ENCODE measurements at regions not wholly inside any gene's neighbourhood (a gene's known extent, or its start where the extent isn't known, plus 50 kb on each side); places are given as distances from the start of the nearest gene placed in this dataset.

DNA sequence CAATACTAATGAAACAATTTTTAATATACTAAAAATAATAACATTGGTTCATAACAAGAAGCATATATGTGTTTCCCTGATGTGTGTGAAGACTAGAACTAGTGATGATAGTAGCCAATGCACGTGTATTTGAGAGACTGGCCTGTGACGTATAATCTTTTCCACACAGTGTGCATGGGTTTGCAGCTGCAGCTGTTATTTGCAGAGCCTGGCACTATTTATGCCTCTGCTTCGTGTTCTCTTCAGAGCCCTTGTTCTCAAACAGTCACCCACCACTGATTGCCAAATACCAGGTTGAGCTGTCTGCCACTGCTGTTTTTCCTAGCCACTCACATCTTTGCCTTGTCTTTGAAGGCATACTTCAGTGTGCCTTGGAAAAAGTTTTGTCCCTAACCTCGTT lies 531.7 kb downstream of the ETV1 start (continued):
- no peak for TF ChIP-seq BCL3 (IDR thresholded peaks at IDR 0.05; ENCODE audit: borderline replicate concordance, insufficient read depth, low read depth, low read length, poor library complexity, severe bottlenecking)
- TF ChIP-seq ZNF207 (IDR thresholded peaks at IDR 0.05; ENCODE audit: borderline replicate concordance), result no peak
- TF ChIP-seq RAD21 (IDR thresholded peaks at IDR 0.05; ENCODE audit: insufficient read depth, low read depth, low read length), result no peak
- no peak for TF ChIP-seq RELB (IDR thresholded peaks at IDR 0.05; ENCODE audit: low read depth)
- TF ChIP-seq NR2F1 (conservative IDR thresholded peaks at IDR 0.05), result no peak
- TF ChIP-seq FOXM1 (IDR thresholded peaks at IDR 0.05; ENCODE audit: low read depth, low read length), result no peak
- TF ChIP-seq MAX (IDR thresholded peaks at IDR 0.05; ENCODE audit: low read depth, low read length), result no peak
- TF ChIP-seq NFYA (IDR thresholded peaks at IDR 0.05; ENCODE audit: borderline replicate concordance, low read depth, low read length), result no peak

DNA sequence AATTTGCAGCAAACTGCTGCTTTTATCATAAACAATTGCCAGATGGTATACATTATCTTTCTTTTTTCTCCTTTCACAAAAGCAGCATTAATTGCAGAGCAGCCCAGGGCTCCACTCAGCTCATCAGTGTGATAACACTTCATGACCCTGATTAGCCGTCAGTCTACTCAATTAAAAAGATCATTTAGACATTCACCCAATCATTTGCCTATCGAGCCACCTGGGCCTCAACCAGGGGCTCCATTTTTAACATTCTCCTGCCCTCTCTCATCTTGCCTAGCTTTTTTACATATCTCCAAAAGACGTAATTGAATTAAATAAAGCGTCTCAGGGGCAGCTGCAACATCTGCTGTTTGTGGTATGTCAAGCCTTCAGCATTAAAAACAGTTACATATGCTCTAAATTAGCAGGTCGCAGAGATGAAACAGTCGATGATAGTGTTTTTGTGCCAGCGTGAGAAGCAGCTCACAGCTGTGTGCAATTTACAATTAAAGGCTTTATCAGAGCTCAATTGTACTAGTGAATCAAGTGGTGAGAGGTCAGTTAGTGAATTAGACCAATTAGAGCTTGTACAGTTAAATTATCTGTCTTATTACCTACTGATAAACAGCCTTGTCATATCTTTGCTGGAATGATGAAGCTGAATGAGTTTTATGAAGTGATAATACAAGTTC lies 522.5 kb downstream of the ETV1 start:
- Histone ChIP-seq H3K4me1 (ENCODE audit: control insufficient read depth, insufficient read depth, low read length) (no peaks in the 10 kb centered on the region), H3K79me2 (ENCODE audit: control insufficient read depth, insufficient read depth, low read length) (no peaks in the 10 kb centered on the region), H3K27me3 (replicated peaks in 1 of 2; ENCODE audit: control insufficient read depth in 2 of 2, insufficient read depth in 2 of 2, low read length in 1 of 2) (no peaks in the 10 kb centered on the region), H3K9me3 (replicated peaks; ENCODE audit: control insufficient read depth, insufficient read depth, low read length) (no peaks in the 10 kb centered on the region), H3K9ac (ENCODE audit: control insufficient read depth, insufficient read depth, low read length) (no peak overlapping the region), H3K36me3 (ENCODE audit: control insufficient read depth in 2 of 2, insufficient read depth in 2 of 2, low read length in 1 of 2) (no peaks in the 10 kb centered on the region), H3K4me2 (ENCODE audit: control insufficient read depth, insufficient read depth) (no peak overlapping the region), H3K27ac (ENCODE audit: control insufficient read depth, insufficient read depth) (no peak overlapping the region), H3K4me3 (no peak overlapping the region), H2AFZ (ENCODE audit: control insufficient read depth, low read depth, low read length) (no peak overlapping the region), H4K20me1 (ENCODE audit: control insufficient read depth, insufficient read depth) (no peaks in the 10 kb centered on the region)
- ATAC-seq, result no peak
- no TSS peak for BruUV-seq (replicated peaks)
- ChIA-PET RAD21 (ENCODE audit: unreplicated experiment) (no interaction called here), CTCF (no interaction called here), SMC1A (ENCODE audit: uncharacterized antibody, unreplicated experiment) (interaction anchor here (0.7 to 0.8 kb wide), 2 partner anchors 37 to 40 kb away, joined by 3 read pairs; no protein-coding TSS in a partner anchor), POLR2A (no interaction called here)
- intact Hi-C loops (cut with micrococcal nuclease; ENCODE audit: unreplicated experiment) (no loop called here), in situ Hi-C loops (cut with MboI) (no loop called here)
- 22% methylated on average over 7 of the region's 7 CpGs for WGBS (ENCODE audit: insufficient coverage, insufficient replicate concordance, low lambda C conversion rate, missing lambda C conversion rate)
- DNase-seq (ENCODE audit: low read depth, low spot score), result no peak
- TF ChIP-seq, protein P1, sequence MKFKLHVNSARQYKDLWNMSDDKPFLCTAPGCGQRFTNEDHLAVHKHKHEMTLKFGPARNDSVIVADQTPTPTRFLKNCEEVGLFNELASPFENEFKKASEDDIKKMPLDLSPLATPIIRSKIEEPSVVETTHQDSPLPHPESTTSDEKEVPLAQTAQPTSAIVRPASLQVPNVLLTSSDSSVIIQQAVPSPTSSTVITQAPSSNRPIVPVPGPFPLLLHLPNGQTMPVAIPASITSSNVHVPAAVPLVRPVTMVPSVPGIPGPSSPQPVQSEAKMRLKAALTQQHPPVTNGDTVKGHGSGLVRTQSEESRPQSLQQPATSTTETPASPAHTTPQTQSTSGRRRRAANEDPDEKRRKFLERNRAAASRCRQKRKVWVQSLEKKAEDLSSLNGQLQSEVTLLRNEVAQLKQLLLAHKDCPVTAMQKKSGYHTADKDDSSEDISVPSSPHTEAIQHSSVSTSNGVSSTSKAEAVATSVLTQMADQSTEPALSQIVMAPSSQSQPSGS (IDR thresholded peaks at IDR 0.05; ENCODE audit: low read length), result no peak
- TF ChIP-seq MYB (IDR thresholded peaks at IDR 0.05; ENCODE audit: borderline replicate concordance, low read depth, low read length) (no peak), NFIC (IDR thresholded peaks at IDR 0.05; ENCODE audit: low read depth, low read length) (no peak), RAD21 (IDR thresholded peaks at IDR 0.05; ENCODE audit: insufficient read depth, low read depth, low read length) (no peak), CEBPB (IDR thresholded peaks at IDR 0.05; ENCODE audit: borderline replicate concordance in 1 of 2, low read depth in 2 of 2, low read length in 2 of 2) (no peak)
- TF ChIP-seq, protein P2, sequence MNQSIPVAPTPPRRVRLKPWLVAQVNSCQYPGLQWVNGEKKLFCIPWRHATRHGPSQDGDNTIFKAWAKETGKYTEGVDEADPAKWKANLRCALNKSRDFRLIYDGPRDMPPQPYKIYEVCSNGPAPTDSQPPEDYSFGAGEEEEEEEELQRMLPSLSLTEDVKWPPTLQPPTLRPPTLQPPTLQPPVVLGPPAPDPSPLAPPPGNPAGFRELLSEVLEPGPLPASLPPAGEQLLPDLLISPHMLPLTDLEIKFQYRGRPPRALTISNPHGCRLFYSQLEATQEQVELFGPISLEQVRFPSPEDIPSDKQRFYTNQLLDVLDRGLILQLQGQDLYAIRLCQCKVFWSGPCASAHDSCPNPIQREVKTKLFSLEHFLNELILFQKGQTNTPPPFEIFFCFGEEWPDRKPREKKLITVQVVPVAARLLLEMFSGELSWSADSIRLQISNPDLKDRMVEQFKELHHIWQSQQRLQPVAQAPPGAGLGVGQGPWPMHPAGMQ (IDR thresholded peaks at IDR 0.05; ENCODE audit: borderline replicate concordance), result no peak
- FAIRE-seq, result no peak

All from GM12878 (cell line).